ENCODE measurements at regions not wholly inside any gene's neighbourhood (a gene's known extent, or its start where the extent isn't known, plus 50 kb on each side); places are given as distances from the start of the nearest gene placed in this dataset.

- DNase-seq: peak; percentile 49
These were observed 84.8 kb upstream of the HDAC4 start for GRCh38 chr2:239485622-239486021.

DNA sequence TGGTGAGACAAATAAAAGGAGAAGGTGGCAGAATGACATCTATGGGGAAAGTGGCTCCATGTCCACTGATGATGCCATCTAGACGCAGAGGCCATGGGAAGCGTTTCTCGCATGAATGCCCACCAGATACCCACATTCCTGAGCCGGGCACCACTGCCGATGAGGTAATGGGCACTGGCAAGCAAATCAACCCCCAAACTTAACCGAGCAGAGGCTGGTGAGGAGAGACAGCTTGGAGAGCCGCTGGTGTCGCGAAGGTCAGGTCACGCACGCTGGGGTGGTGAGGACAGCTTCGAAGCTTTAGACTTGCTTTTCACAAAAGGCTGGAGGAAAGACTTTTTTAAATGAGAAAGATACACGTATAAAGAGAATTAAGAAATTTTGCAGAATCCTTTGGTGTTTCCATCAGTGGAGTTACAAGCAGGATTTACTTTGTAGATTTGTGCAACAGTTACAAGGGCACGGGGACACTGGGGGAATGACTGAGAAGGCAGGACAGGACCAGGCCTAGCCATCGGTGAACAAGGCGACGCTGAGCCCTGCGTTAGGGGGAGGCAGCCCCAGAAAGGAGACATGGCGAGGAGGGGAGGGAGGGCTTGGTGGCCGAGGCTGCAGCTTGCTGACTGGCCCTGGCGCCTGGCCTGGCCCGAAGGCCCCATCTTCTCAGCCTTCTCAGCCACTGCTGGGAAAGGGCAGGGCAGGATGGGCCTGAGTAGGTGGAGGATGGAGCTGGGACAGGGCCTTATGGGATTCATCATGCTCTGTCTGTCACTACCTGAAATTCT is 83.9 kb upstream of the HDAC4 start:
- DNase-seq: no peak

GRCh38 chr2:239482778-239483712 is 82.2 kb upstream of the HDAC4 start:
- no peak for DNase-seq

GRCh38 chr2:239479471-239479870 is 78.7 kb upstream of the HDAC4 start:
- no peak for DNase-seq

DNA sequence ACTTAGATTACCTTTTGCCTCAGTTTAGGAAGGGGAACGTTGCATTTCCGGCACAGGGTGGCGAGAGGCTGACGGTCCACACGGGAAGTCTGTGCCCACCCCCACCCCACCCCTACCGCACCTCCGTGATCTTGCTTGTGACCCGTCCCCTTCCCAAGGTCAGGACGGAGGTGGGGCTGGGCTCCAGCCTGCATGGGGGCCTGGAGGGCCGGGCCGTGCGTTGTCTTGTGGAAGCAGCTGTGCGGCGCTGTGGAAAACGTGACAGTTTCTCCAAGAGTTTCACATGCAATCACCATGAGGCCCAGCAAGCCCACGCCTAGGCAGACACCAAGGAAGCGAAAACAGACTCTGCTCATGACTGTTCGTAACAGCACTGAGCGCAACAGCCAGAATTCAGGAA is 76.8 kb upstream of the HDAC4 start:
- no peak for DNase-seq

GRCh38 chr2:239476757-239477585 is 76.2 kb upstream of the HDAC4 start:
- DNase-seq: no peak

- no peak for DNase-seq
These were observed 75.4 kb upstream of the HDAC4 start for GRCh38 chr2:239476029-239476756.

DNA sequence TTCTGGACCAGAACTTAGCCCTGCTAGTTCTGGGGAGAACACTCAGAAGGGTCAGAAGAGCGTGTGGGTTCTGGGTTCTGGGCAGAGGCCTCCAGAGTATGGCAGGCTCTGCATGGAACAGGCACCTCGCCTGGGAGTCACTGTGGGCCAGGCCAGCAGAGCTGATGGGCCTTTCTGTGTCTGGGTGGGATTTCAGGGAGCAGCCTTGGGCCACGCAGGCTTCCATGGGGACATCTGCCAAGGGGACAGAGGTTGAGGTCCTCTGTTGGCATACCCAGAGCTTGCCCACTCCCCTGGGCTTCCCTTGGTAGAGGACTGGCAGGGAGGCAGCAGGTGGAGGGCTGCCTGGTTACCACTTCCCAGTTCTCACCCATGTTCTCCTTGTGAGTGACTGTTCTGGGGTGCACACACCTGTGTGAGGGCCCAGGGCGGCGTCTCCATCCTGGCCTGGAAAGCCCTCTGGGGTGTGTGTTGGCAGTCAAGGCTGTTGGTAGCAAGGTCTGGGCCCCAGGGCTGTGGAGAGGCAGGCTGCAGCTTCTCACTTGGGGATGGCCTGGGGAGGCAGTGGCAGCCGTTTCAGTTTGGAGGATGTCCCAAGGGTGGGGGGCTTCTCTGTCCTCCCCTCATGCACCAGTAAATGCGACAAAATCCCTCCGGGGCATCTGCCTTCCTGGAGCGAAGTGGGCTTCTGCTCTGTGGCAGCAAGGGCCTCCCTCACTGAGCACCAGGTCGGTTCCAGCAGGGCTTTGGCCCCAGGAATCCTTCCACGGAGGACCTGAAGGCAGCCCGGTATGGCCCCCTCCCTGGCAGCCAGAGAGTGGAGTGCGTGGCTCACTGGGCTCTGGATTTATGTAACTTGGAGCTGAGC is 74.6 kb upstream of the HDAC4 start:
- DNase-seq: no peak

- no peak for DNase-seq
These were observed 72.5 kb upstream of the HDAC4 start for GRCh38 chr2:239473211-239473805.

- DNase-seq: no peak
These were observed 71.5 kb upstream of the HDAC4 start for GRCh38 chr2:239472235-239472775.

DNA sequence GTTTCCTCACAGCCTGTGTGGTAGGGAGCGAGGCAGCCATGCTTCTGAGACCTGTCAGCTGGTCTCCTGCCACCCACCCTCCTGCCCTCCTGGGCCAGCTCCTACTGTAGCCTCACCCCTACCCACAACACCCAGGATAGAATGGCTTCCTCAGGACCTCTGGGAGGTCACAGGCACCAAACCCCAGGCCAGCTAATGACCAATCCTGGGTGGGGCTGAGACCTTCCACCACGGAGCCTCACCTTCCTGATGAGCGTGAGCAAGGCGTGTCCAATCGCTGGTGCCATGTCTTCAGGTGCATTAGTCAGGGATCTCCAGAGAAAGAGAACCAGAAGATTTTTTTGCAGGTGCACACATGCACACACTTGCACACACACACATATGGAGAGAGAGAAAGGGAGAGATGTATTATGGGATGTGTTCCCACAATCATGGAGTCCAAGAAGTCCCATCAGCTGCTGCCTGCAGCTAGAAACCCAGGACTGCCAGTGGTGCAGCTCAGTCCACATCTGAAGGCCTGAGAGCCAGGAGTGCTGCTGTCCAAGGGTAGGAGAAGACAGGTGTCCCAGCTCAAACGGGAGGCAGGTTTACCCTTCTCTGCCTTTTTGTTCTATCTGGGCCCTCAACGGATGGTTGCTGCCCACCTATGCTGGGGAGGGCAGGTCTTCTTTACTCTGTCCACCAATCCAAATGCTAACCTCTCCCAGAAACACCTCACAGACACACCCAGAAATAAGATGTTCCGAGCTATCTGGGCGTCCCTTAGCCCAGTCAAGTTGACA is 70.4 kb upstream of the HDAC4 start:
- no peak for DNase-seq

DNA sequence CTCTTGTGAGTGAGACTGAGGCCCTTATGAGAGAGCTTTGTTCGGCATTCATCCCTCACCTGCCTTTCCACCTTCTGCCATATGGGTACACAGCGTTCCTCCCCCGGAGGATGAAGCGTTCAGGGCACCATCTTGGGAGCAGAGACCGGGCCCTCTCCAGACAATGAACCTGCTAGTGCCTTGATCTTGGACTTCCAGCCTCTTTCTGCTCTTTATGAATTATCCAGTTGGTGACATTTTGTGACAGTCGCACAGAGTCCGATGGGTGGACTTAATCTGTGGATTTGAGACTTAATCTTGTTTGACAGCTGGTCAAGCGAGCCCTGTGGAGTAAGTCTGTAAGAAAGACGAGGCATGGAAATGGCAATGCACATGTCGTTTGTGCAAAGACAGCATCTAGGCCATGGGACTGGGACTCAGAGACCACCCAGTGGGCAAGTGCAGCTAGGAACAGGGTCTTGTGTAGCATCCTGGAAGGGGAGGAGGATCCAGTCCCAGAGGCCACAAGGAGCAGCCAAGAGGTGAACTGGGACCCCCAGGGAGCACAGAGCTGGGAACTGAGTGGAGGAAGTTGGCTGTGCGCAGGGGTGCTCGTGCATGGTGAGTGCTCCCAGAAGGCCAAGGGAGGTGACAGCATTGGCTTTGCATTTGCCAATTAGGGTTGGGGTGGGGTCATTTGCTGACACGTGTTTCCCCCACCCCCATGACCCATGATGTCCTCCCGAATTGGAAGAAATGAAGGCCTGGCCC is 69.5 kb upstream of the HDAC4 start:
- DNase-seq: no peak

- DNase-seq: no peak
These were observed 68.5 kb upstream of the HDAC4 start for GRCh38 chr2:239469106-239469960.

DNA sequence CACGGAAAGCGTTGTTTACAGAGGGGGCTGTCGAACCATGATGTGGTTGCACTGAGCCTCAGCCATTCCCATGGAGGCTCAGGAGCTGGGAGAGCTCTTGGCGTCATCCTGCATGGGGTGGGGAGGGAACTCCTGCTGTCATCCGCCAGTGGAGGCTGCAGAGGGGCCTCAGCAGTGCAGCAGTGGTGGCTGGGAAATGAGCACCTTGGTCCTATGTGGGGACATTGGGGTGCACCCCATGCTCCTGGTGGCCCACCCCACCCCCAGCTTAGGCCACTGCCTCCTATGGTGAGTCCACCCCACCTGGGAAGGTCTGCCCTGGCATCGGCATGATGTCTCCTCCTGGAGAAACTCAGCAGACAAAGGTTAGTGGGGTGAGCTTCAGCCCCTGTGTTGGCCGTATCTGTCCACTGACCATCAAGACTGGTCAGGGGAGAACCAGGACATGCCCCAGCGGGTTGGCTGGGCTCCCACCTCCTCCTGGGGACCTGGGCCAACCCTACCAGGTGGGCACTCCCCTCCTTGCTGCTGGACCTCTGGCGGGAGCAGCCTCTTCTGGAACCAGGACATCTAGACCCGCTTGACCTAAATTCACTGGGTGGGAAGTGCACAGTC is 67.8 kb upstream of the HDAC4 start:
- no peak for DNase-seq

DNA sequence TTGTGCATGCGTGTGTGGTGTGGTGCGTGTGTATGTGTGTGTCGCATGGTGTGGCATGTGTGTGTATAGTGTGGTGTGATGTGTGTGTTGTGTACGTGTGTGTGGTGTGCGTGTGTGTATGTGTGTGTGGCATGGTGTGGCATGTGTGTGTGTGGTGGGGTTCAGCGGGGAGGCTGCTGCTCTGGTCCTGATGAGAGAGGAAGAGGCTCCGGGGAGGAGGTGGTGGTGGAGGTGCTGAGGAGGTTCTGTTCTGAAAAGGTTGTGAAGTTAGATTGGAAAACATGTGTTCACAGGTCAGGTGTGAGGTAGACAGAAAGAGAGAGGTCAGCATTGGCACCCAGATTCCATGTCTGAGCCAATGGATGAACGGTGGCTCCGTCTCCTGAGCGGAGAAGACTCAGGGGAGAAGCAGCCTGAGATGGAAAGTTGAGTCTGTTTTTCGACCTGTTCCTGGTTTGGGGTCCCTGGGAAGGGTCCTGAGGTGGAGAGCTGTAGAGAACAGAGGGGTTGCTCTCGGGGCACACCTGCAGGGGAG is 67.2 kb upstream of the HDAC4 start:
- DNase-seq: no peak

DNA sequence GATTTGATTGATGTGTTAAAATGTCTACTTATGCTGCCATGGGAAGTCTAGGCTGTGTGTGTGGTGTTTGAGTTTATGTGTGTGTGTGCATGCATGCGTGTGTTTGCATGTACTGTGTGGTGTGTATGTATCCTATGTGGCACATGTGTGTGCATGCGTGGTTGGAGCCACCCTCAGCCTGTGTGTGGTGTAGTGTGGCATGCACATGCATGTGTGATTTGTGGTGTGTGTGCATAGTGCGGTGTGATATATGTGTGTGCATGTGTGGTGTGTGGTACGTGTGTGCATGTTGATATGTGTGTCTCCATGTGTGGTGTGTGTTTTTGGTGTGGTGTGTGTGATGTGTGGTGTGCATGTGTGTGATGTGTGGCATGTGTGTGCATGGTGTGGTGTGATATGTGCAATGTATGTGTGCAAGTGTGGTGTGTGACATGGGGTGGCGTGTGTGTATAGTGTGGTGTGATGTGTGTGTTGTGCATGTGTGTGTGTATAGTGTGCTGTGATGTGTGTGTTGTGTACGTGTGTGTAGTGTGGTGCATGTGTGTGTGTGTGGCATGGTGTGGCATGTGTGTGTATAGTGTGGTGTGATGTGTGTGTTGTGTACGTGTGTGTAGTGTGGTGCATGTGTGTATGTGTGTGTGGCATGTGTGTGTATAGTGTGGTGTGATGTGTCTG is 66.6 kb upstream of the HDAC4 start:
- no peak for DNase-seq

Data from tongue (tissue), 1 donor.